GM06990 (cell line): ENCODE measurements at regions not wholly inside any gene's neighbourhood (a gene's known extent, or its start where the extent isn't known, plus 50 kb on each side); places are given as distances from the start of the nearest gene placed in this dataset.

Source experiments
- DNase-seq: peaks from one replicate; pipeline ENCODE4 v3.0.0-alpha.2; 2011; ENCODE audit not compliant: insufficient read length; ENCODE audit errors: extremely low read depth
- H3K27me3 ChIP-seq: replicated peaks from 2 replicates; pipeline ENCODE4 v1.6.0; 2011; ENCODE audit warnings: low read length; ENCODE audit not compliant: control insufficient read depth, insufficient read depth
- H3K36me3 ChIP-seq: 2 replicates; pipeline ENCODE4 v1.5.1; 2011; ENCODE audit warnings: low read length; ENCODE audit not compliant: control insufficient read depth, insufficient read depth
- H3K4me3 ChIP-seq: replicated peaks from 2 replicates; pipeline ENCODE4 v1.5.1; 2011; ENCODE audit warnings: low read depth, mild to moderate bottlenecking, control low read depth, low read length
- TF ChIP-seq, protein P1 (sequence below): IDR thresholded peaks from 2 replicates; pipeline ENCODE4 v1.5.1; 2011; ENCODE audit warnings: low read length, control low read depth, mild to moderate bottlenecking, inconsistent platforms; ENCODE audit not compliant: insufficient read depth, poor library complexity, severe bottlenecking

DNA sequence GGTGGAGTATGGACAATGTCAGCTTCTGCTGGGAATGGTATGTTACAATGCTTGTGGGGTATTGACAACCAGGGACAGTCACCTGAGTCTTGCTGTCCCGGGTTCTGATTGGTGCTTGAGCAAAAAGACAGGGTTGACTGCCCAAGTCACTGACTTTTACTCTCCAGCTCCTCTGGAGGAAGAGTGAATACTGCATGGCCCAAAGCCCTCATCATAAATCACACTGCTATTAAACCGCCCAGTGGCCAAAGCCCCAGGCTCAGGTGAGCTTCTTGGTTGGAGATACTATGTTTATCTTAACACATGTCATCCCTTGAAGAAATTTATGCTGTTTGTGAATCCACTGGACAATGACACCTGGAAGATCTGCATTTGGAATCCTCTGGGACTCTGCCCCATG is 90.0 kb upstream of the IGFBP3 start:
- DNase-seq: no peak
- no peaks in the 10 kb centered on the region; the same call in 1 of the 2 replicates for H3K27me3 ChIP-seq
- H3K36me3 ChIP-seq: no peaks in the 10 kb centered on the region
- TF ChIP-seq, protein P1, sequence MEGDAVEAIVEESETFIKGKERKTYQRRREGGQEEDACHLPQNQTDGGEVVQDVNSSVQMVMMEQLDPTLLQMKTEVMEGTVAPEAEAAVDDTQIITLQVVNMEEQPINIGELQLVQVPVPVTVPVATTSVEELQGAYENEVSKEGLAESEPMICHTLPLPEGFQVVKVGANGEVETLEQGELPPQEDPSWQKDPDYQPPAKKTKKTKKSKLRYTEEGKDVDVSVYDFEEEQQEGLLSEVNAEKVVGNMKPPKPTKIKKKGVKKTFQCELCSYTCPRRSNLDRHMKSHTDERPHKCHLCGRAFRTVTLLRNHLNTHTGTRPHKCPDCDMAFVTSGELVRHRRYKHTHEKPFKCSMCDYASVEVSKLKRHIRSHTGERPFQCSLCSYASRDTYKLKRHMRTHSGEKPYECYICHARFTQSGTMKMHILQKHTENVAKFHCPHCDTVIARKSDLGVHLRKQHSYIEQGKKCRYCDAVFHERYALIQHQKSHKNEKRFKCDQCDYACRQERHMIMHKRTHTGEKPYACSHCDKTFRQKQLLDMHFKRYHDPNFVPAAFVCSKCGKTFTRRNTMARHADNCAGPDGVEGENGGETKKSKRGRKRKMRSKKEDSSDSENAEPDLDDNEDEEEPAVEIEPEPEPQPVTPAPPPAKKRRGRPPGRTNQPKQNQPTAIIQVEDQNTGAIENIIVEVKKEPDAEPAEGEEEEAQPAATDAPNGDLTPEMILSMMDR: no peak
- H3K4me3 ChIP-seq: no peak overlapping the region

DNA sequence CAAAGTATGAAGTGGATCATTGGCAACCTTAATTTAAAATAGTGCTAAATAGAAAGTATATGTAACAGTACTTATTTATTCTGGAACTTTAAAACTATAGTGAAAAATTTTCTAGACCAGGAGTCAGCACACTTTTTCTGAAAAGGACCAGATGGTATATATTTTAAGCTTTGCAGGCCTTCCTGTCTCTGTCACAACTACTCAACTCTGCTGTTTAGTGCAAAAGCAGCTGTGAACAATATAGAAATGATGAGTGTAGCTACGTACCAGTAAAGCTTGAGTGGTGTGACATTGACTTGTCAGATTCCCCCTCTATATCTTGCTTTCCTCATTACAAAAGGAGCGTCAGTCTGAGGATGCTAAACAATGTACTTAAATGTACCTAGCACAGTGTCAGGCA is 88.1 kb upstream of the IGFBP3 start:
- H3K36me3 ChIP-seq: no peaks in the 10 kb centered on the region
- no peak for DNase-seq
- TF ChIP-seq, protein P1: no peak
- no peak overlapping the region for H3K4me3 ChIP-seq
- no peaks in the 10 kb centered on the region for H3K27me3 ChIP-seq

DNA sequence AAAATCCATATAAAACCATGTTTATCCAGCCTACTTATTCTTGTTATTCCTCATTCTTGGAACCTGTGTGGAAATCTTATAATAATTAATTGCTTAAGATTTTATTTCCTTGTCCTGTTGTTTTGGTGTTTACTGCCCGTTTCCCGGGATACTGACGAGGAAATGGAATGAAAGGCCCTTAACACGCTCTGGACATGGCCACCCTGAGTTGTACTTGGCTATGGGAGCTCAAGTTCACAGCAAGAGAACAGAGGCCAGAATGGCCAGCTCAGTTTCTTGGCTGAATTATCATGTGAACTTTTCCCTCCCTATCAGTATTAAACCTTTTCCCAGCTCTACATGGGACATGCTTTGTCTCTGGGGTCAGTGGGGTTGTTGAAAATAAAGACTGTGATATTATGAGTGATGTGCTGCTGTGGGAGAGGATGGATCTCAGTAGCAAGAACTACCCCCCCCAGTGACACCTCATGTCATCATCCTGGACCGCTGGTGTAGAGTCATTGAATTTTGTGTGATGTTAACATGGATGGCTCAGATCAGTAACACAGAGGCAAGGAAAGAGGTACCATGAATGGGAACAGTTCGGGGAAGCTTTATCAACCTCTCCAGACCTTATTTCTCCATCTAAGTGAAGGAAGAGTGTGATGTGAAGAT is 87.0 kb upstream of the IGFBP3 start:
- TF ChIP-seq, protein P1: no peak
- H3K36me3 ChIP-seq: no peaks in the 10 kb centered on the region
- DNase-seq: no peak
- no peak overlapping the region for H3K4me3 ChIP-seq
- H3K27me3 ChIP-seq: no peaks in the 10 kb centered on the region

DNA sequence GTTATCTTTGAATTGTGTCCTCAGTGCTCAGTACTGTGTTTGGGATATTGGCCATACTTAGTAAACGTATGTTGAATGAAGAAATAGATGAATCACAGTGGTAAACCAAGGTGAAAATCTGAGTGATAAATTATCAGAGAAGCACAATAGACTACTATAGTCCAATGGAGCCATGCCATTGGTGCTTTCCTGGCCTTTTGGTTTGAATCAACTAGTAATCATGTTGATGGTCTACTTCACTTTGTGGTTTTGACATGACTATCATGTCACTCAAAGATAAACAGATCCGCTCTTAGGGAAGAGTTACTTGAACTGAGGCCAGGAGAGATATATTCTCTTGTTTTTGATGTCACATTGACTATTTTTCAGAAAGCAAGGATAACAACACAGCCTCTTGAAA is 86.1 kb upstream of the IGFBP3 start:
- TF ChIP-seq, protein P1: no peak
- Histone ChIP-seq H3K27me3 (no peaks in the 10 kb centered on the region), H3K4me3 (no peak overlapping the region), H3K36me3 (no peaks in the 10 kb centered on the region)
- DNase-seq: no peak

DNA sequence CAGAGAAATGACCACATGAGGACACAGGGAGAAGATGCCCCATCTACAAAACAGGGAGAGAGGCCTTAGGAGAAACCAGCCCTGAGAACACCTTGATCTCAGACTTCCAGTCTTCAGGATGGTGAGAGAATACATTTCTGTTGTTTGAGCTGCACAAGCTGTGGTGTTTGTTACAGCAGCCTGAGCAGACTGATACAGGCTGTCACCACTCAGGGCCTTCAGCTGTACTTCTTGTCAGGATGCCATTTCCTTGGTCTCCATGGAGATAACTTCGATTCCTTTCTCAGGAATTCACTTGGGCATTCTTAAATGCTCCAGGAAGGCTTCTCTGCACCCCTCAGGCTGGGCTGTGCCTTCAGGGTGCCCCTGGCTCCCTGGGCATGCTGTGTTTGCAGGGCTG is 85.7 kb upstream of the IGFBP3 start:
- no peak for DNase-seq
- H3K27me3 ChIP-seq: no peaks in the 10 kb centered on the region
- H3K36me3 ChIP-seq: no peaks in the 10 kb centered on the region
- TF ChIP-seq, protein P1: no peak
- H3K4me3 ChIP-seq: no peak overlapping the region

DNA sequence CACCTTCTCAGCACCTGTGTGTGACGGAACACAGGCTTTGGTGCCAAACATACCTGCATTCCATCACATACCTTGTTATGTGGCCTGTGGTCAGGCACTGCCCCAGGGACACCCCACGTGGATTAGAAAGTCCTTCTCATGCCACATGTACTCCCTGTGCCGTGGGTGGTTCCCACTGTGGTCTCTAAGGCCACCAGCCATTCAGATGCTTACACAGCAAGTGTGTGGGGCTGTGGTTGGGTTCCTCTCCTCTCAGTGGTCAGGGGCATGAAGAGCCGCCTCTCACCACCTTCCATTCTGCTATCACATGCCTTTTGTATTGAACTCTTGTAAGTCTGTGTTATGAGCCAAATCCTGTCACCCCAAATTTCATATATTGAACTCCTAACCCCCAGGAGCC is 85.1 kb upstream of the IGFBP3 start:
- Histone ChIP-seq H3K36me3 (no peaks in the 10 kb centered on the region), H3K4me3 (no peak overlapping the region), H3K27me3 (no peaks in the 10 kb centered on the region)
- DNase-seq: no peak
- TF ChIP-seq, protein P1: no peak
